Muscle layer of duodenum (tissue), 2 donors: ENCODE measurements at regions not wholly inside any gene's neighbourhood (a gene's known extent, or its start where the extent isn't known, plus 50 kb on each side); places are given as distances from the start of the nearest gene placed in this dataset.
"Not testable (repeated sequence)": the region's sequence is repeated elsewhere in the genome, so short reads cannot be mapped to it uniquely, and the experiment has no call there.

Source experiments
- H3K27ac ChIP-seq: one replicate; pipeline ENCODE4 v1.7.0; 2013; ENCODE audit warnings: mild to moderate bottlenecking, low read length
- H3K27me3 ChIP-seq: one replicate; pipeline ENCODE4 v1.7.0; 2013; ENCODE audit warnings: low read depth, mild to moderate bottlenecking, control low read depth, low read length
- H3K36me3 ChIP-seq, 2 donors: one replicate each; pipeline ENCODE4 v1.7.0; 2013; ENCODE audit warnings: low read length in 2 of 2, control low read depth in 1 of 2, mild to moderate bottlenecking in 1 of 2; ENCODE audit not compliant: insufficient read depth in 2 of 2, control insufficient read depth in 1 of 2
- H3K4me1 ChIP-seq, 2 donors: one replicate each; pipeline ENCODE4 v1.7.0; 2013; ENCODE audit warnings: low read length in 2 of 2, mild to moderate bottlenecking in 2 of 2, control low read depth in 1 of 2, moderate library complexity in 1 of 2; ENCODE audit not compliant: insufficient read depth in 2 of 2, control insufficient read depth in 1 of 2
- H3K4me3 ChIP-seq, 2 donors: one replicate each; pipeline ENCODE4 v1.7.0; 2013; ENCODE audit warnings: low read length in 2 of 2, low read depth in 1 of 2, mild to moderate bottlenecking in 1 of 2
- H3K9me3 ChIP-seq, 2 donors: one replicate each; pipeline ENCODE4 v1.7.0; 2013; ENCODE audit warnings: low read length in 2 of 2, control low read depth in 1 of 2, mild to moderate bottlenecking in 1 of 2; ENCODE audit not compliant: control insufficient read depth in 1 of 2
- donor health status: healthy.

DNA sequence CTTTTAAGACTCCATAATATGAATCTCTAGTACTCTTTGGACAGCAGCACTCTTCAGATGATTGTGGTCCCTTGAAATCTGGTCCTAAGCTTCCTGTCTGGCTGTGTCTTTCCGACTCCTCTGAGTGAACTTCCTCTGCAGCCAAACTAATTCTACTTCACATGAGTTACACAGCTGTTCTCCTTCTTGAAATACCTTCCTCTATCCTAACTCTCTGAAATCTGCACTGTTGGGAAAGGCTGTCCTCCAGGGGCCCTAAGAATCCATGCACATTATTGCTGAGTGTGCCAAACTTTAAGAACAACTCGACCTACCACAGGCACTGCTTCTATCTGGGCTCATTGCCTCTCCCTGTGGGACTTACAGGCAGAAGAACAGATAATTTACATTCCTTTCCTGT lies 217.3 kb upstream of the ARHGAP42 start:
- Histone ChIP-seq H3K4me3 (no peak overlapping the region), H3K36me3 (no peaks in the 10 kb centered on the region), H3K4me1 (no peaks in the 10 kb centered on the region), H3K27me3 (no peaks in the 10 kb centered on the region), H3K27ac (no peak overlapping the region), H3K9me3 (peaks cover 0 to under 1% of the 10 kb centered on the region in 2 donors)

GRCh38 chr11:100472727-100473389 lies 214.2 kb upstream of the ARHGAP42 start:
- Histone ChIP-seq H3K4me3 (no peak overlapping the region), H3K27me3 (no peaks in the 10 kb centered on the region), H3K4me1 (no peaks in the 10 kb centered on the region), H3K9me3 (peaks cover 0 to 4% of the 10 kb centered on the region in 2 donors), H3K27ac (no peak overlapping the region), H3K36me3 (no peaks in the 10 kb centered on the region)

DNA sequence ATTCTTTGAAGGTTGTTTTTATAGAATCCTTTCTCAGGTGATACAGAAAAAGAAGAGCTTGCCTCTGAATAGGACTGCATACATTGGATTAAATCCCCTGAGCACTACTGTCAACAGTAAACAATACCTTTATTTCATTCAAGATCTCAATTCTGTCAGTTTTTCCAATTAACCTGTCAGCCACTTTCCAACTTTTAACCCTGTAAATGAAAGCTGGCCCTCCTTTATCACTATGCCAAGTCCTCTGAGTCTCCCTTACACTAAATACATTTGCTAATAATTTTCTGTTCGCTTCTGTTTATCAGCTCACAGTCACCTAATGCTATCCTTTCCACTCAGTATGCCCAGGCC lies 213.7 kb upstream of the ARHGAP42 start:
- H3K4me1 ChIP-seq, result no peaks in the 10 kb centered on the region
- H3K4me3 ChIP-seq, result no peak overlapping the region
- no peaks in the 10 kb centered on the region for H3K36me3 ChIP-seq
- H3K9me3 ChIP-seq, result peaks cover 0 to 4% of the 10 kb centered on the region in 2 donors
- no peaks in the 10 kb centered on the region for H3K27me3 ChIP-seq
- H3K27ac ChIP-seq, result no peak overlapping the region

DNA sequence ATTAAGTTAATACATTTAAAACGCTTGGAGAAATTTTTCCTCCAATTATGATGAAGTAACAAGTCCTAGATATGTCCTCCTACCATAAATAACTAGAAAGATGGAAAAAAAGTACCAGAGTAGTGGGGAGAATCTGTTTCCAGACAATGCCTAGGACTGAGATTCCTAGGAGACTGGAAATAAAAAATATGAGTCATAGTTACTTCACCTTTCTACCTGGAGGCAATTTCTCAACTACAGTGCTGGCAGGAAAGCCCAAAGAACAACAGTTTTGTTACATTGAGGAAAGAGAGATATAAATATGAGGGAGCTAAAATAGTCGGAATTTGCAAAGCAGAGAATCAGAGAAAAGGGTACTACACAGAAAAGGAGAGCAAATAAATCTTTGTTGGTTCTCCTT lies 202.1 kb upstream of the ARHGAP42 start:
- Histone ChIP-seq H3K4me1 (no peaks in the 10 kb centered on the region), H3K9me3 (peaks cover 0 to 3% of the 10 kb centered on the region in 2 donors), H3K36me3 (no peaks in the 10 kb centered on the region), H3K27me3 (no peaks in the 10 kb centered on the region), H3K4me3 (no peak overlapping the region), H3K27ac (no peak overlapping the region)

DNA sequence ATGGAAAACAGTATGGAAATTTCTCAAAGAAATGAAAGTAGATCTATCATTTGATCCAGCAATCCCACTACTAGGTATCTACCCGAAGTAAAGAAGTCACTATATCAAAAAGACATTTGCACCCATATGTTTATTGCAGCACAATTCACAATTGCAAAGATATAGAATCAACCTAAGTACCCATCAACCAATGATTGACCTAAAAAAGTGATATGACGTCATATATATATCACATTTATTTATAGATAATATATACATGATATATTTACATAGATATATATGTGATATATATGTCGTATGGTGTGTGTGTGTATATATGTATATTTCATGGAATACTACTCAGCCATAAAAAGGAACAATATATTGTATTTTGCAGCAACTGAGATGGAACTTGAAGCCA lies 188.3 kb upstream of the ARHGAP42 start:
- Histone ChIP-seq H3K27ac (no peak overlapping the region), H3K27me3 (no peaks in the 10 kb centered on the region), H3K9me3 (peaks cover 0 to 7% of the 10 kb centered on the region in 2 donors), H3K4me3 (no peak overlapping the region), H3K4me1 (no peaks in the 10 kb centered on the region), H3K36me3 (no peaks in the 10 kb centered on the region)

- Histone ChIP-seq H3K4me1 (no peaks in the 10 kb centered on the region), H3K27me3 (no peaks in the 10 kb centered on the region), H3K36me3 (no peaks in the 10 kb centered on the region), H3K9me3 (peaks cover 4 to 11% of the 10 kb centered on the region in 2 donors), H3K4me3 (no peak overlapping the region), H3K27ac (no peak overlapping the region)
These were observed 185.6 kb upstream of the ARHGAP42 start for GRCh38 chr11:100501450-100501849.

DNA sequence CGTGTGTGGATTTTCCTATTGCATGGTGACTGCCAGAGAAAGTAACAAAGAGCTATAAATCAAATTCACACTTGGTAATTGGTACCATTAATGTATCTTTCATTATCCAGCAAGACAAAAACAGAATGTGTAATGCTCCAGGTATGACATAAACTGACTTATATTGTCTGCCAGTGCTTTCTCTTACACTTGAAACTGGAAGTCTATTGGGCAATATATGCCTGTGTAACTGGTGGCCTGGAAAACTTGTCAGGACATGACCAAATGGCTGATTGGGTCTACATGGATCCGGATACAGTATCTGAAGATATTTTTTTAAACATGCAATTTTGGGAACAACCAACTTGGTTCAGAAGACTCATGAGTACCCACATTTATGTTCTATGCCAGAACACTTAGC lies 174.6 kb upstream of the ARHGAP42 start:
- Histone ChIP-seq H3K4me3 (no peak overlapping the region), H3K36me3 (no peaks in the 10 kb centered on the region), H3K27me3 (no peaks in the 10 kb centered on the region), H3K4me1 (no peaks in the 10 kb centered on the region), H3K9me3 (no peaks in the 10 kb centered on the region), H3K27ac (no peak overlapping the region)

GRCh38 chr11:100515087-100515486 lies 172.0 kb upstream of the ARHGAP42 start:
- H3K4me1 ChIP-seq, result no peaks in the 10 kb centered on the region
- no peaks in the 10 kb centered on the region for H3K27me3 ChIP-seq
- H3K9me3 ChIP-seq, result no peaks in the 10 kb centered on the region
- H3K4me3 ChIP-seq, result no peak overlapping the region
- H3K27ac ChIP-seq, result no peak overlapping the region
- H3K36me3 ChIP-seq, result no peaks in the 10 kb centered on the region

DNA sequence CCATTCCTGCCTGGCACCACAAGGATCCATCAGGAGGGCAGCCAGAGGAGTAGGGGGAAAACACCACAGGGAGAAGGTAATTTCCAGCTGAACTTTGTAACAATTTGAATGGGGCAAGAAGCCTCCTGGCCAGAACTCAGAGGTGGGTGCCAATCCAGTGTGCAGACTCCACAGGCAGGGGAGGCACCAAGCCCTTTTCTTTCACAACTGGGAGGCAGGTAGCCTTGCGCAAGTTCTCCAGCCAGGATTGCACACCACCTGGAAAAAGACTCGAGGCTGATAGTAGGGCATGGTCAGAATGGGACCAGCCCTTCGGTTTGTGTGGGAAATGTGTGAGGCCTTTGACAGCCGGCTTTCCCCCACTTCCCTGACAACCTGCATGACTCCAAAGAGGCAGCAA lies 161.9 kb upstream of the ARHGAP42 start:
- peaks cover 0 to 10% of the 10 kb centered on the region in 2 donors for H3K9me3 ChIP-seq
- peak overlapping the region in 1 of 2 donors; percentile 24 for H3K4me3 ChIP-seq
- no peaks in the 10 kb centered on the region for H3K36me3 ChIP-seq
- no peaks in the 10 kb centered on the region for H3K4me1 ChIP-seq
- H3K27me3 ChIP-seq, result no peaks in the 10 kb centered on the region
- H3K27ac ChIP-seq, result no peak overlapping the region

DNA sequence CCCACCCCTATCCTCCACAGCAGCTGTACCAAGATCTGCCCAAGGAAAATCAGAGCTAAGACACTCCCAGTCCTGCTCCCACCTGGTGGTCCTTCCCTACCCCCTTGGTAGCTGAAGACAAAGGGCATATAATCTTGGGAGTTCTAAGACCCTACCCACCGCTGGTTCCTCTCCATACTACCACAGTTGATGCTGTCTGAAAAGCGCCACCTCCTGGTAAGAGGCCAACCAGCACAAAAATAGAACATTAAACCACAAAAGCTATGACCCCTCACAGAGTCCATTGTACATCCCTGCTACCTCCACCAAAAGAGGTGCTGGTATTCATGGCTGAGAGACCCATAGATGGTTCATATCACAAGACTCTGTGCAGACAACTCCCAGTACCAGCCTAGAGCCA lies 161.5 kb upstream of the ARHGAP42 start:
- no peak overlapping the region for H3K27ac ChIP-seq
- H3K27me3 ChIP-seq, result no peaks in the 10 kb centered on the region
- H3K9me3 ChIP-seq, result peaks cover 0 to 10% of the 10 kb centered on the region in 2 donors
- H3K4me1 ChIP-seq, result no peaks in the 10 kb centered on the region
- no peak overlapping the region for H3K4me3 ChIP-seq
- H3K36me3 ChIP-seq, result no peaks in the 10 kb centered on the region

GRCh38 chr11:100528872-100529416 lies 158.1 kb upstream of the ARHGAP42 start:
- no peak overlapping the region for H3K4me3 ChIP-seq
- no peaks in the 10 kb centered on the region for H3K36me3 ChIP-seq
- H3K27me3 ChIP-seq, result no peaks in the 10 kb centered on the region
- peaks cover 0 to 10% of the 10 kb centered on the region in 2 donors for H3K9me3 ChIP-seq
- no peak overlapping the region for H3K27ac ChIP-seq
- no peaks in the 10 kb centered on the region for H3K4me1 ChIP-seq

GRCh38 chr11:100531290-100531689 lies 155.8 kb upstream of the ARHGAP42 start:
- not testable (repeated sequence) for H3K27ac ChIP-seq, H3K9me3 ChIP-seq, H3K4me1 ChIP-seq, H3K27me3 ChIP-seq, H3K4me3 ChIP-seq, H3K36me3 ChIP-seq
